Tibial nerve (tissue), 4 donors: ENCODE measurements at regions not wholly inside any gene's neighbourhood (a gene's known extent, or its start where the extent isn't known, plus 50 kb on each side); places are given as distances from the start of the nearest gene placed in this dataset.

Source experiments
- EP300 ChIP-seq, 2 donors: sonication (generic); formaldehyde crosslinking; IDR thresholded peaks; one replicate each; pipeline ENCODE4 v1.6.1; 2017; ENCODE audit warnings: antibody characterized with exemption in 2 of 2, mild to moderate bottlenecking in 1 of 2
- POLR2A ChIP-seq, 2 donors: fragments of 450-650 bp; IDR thresholded peaks; one replicate each; pipeline ENCODE4 v1.6.1; 2017; ENCODE audit warnings: antibody characterized with exemption in 2 of 2, mild to moderate bottlenecking in 2 of 2, moderate library complexity in 2 of 2
- TF ChIP-seq, protein P1 (sequence below), 5 experiments: fragments of 200-600 bp in 3 of 5; fragments of 450-650 bp in 2 of 5; sonication (generic) in 3 of 5; IDR thresholded peaks; one replicate each; pipeline ENCODE4 v1.5.1; 2016 to 2019; ENCODE audit warnings: antibody characterized with exemption in 5 of 5, mild to moderate bottlenecking in 3 of 5, moderate library complexity in 2 of 5

DNA sequence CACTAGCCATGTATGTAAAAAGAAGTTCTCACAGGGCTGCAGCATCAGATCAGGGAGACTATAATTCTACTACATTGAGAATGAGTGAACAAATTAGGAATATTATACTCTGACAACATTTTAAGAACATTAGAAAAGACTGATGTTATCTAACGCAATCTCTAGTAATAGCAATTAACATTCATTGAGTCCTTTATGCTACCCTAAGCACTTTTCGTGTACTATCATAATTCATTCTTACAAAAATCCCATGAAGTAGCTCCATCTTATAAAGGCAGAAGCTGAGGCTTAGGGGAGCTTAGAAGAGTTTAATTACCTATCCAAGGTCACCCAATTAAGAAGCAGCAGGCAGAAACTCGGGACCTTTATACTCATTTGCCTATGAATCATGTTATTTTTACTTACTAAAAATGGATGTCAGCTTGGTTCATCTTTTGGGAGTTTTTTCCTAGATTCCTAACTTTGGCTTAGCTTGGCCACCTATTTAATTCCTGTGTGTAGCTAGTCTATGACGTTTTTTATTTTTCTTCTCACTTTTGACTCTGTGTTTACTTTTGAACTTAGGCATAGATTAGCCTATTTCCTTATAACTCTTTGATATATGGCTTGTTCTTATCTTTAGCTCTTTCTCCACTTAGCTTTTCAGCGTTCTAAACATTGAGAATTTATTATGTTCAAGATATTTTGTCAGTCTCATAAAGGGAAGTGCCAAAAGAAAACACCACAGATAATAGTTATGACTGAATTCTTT is 333.5 kb upstream of the DCN start:
- no peak for TF ChIP-seq POLR2A (IDR thresholded peaks at IDR 0.05)
- TF ChIP-seq EP300 (IDR thresholded peaks at IDR 0.05) = no peak
- TF ChIP-seq, protein P1, sequence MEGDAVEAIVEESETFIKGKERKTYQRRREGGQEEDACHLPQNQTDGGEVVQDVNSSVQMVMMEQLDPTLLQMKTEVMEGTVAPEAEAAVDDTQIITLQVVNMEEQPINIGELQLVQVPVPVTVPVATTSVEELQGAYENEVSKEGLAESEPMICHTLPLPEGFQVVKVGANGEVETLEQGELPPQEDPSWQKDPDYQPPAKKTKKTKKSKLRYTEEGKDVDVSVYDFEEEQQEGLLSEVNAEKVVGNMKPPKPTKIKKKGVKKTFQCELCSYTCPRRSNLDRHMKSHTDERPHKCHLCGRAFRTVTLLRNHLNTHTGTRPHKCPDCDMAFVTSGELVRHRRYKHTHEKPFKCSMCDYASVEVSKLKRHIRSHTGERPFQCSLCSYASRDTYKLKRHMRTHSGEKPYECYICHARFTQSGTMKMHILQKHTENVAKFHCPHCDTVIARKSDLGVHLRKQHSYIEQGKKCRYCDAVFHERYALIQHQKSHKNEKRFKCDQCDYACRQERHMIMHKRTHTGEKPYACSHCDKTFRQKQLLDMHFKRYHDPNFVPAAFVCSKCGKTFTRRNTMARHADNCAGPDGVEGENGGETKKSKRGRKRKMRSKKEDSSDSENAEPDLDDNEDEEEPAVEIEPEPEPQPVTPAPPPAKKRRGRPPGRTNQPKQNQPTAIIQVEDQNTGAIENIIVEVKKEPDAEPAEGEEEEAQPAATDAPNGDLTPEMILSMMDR (IDR thresholded peaks at IDR 0.05) = no peak
